ENCODE measurements at regions not wholly inside any gene's neighbourhood (a gene's known extent, or its start where the extent isn't known, plus 50 kb on each side); places are given as distances from the start of the nearest gene placed in this dataset.

DNA sequence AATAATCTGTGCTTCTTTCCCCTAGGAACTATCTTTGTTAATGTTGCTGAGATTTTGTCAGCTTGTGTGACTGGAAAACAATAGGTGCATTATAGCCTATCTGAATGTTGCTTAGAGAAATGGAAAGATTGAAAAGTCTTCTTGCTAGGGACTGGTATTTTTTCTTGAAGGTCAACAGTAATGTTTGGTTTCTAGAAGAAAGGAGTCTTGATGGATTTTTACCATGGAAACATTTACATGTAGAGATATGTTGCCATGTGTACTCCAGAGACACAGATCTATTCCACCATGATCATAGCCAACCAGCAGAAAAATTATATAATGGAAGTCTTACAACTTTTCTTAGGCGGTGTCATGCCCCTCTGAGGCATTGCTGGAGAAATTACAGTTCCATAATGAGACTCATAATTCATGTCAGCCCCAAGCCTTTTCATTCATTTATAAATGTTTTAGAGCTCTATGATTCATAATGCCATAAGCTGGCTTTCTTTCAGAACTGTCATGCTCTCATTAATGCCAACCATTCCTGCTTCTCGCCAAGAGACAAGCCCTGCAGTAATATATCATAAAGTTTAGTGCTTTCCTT, 175.1 kb upstream of the PTPRZ1 start:
- TF ChIP-seq POLR2A (IDR thresholded peaks at IDR 0.05; ENCODE audit: low read length) (no peak), CBX2 (IDR thresholded peaks at IDR 0.05; ENCODE audit: borderline replicate concordance, low read depth) (no peak), EHF (CRISPR knock-in tag; IDR thresholded peaks at IDR 0.05) (no peak), ESRRA (IDR thresholded peaks at IDR 0.05; ENCODE audit: borderline replicate concordance, low read length) (no peak), RAD21 (conservative IDR thresholded peaks at IDR 0.05 in 1 of 2, IDR thresholded peaks at IDR 0.05 in 1 of 2) (no peak), EP300 (IDR thresholded peaks at IDR 0.05) (no peak), CHD2 (IDR thresholded peaks at IDR 0.05; ENCODE audit: low read length, partially characterized antibody) (no peak), NR3C1 (IDR thresholded peaks at IDR 0.05) (no peak), MYC (IDR thresholded peaks at IDR 0.05; ENCODE audit: borderline replicate concordance, low read length) (no peak)
- TF ChIP-seq, protein P1, sequence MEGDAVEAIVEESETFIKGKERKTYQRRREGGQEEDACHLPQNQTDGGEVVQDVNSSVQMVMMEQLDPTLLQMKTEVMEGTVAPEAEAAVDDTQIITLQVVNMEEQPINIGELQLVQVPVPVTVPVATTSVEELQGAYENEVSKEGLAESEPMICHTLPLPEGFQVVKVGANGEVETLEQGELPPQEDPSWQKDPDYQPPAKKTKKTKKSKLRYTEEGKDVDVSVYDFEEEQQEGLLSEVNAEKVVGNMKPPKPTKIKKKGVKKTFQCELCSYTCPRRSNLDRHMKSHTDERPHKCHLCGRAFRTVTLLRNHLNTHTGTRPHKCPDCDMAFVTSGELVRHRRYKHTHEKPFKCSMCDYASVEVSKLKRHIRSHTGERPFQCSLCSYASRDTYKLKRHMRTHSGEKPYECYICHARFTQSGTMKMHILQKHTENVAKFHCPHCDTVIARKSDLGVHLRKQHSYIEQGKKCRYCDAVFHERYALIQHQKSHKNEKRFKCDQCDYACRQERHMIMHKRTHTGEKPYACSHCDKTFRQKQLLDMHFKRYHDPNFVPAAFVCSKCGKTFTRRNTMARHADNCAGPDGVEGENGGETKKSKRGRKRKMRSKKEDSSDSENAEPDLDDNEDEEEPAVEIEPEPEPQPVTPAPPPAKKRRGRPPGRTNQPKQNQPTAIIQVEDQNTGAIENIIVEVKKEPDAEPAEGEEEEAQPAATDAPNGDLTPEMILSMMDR (IDR thresholded peaks at IDR 0.05): no peak
